ENCODE measurements at regions not wholly inside any gene's neighbourhood (a gene's known extent, or its start where the extent isn't known, plus 50 kb on each side); places are given as distances from the start of the nearest gene placed in this dataset.

GRCh38 chr4:127352220-127353113, 280.3 kb upstream of the INTU start:
- Histone ChIP-seq H3K27ac (ENCODE audit: low read length) (no peak overlapping the region), H3K9me3 (ENCODE audit: insufficient read depth, low read length) (no peaks in the 10 kb centered on the region), H4K20me1 (ENCODE audit: insufficient read depth, low read length) (no peaks in the 10 kb centered on the region), H2AFZ (ENCODE audit: low read depth, low read length) (no peak overlapping the region), H3K4me1 (ENCODE audit: low read length) (no peaks in the 10 kb centered on the region), H3K36me3 (replicated peaks; ENCODE audit: low read depth, low read length) (no peaks in the 10 kb centered on the region), H3K79me2 (ENCODE audit: low read length) (no peaks in the 10 kb centered on the region), H3K4me2 (ENCODE audit: low read length) (no peak overlapping the region), H3K9ac (ENCODE audit: low read length) (no peak overlapping the region), H3K27me3 (ENCODE audit: low read depth, low read length) (no peaks in the 10 kb centered on the region), H3K4me3 (ENCODE audit: low read length) (no peak overlapping the region)
- no peak for TF ChIP-seq EZH2phosphoT487 (IDR thresholded peaks at IDR 0.05; ENCODE audit: low read depth)

- Histone ChIP-seq H3K9me3 (ENCODE audit: insufficient read depth, low read length) (no peaks in the 10 kb centered on the region), H3K4me1 (ENCODE audit: low read length) (no peaks in the 10 kb centered on the region), H3K4me3 (ENCODE audit: low read length) (no peak overlapping the region), H3K79me2 (ENCODE audit: low read length) (no peaks in the 10 kb centered on the region), H3K27ac (ENCODE audit: low read length) (no peak overlapping the region), H3K9ac (ENCODE audit: low read length) (no peak overlapping the region), H3K4me2 (ENCODE audit: low read length) (no peak overlapping the region), H2AFZ (ENCODE audit: low read depth, low read length) (no peak overlapping the region), H3K36me3 (replicated peaks; ENCODE audit: low read depth, low read length) (no peaks in the 10 kb centered on the region), H3K27me3 (ENCODE audit: low read depth, low read length) (no peaks in the 10 kb centered on the region), H4K20me1 (ENCODE audit: insufficient read depth, low read length) (no peaks in the 10 kb centered on the region)
- TF ChIP-seq CTCF (IDR thresholded peaks at IDR 0.05; ENCODE audit: low read depth, low read length) (no peak), EZH2phosphoT487 (IDR thresholded peaks at IDR 0.05; ENCODE audit: low read depth) (no peak)
Measured at GRCh38 chr4:127355743-127356142, 277.0 kb upstream of the INTU start.

GRCh38 chr4:127357765-127358164, 275.0 kb upstream of the INTU start:
- no peaks in the 10 kb centered on the region for H3K36me3 ChIP-seq (replicated peaks; ENCODE audit: low read depth, low read length)
- no peaks in the 10 kb centered on the region for H3K79me2 ChIP-seq (ENCODE audit: low read length)
- H4K20me1 ChIP-seq (ENCODE audit: insufficient read depth, low read length): no peaks in the 10 kb centered on the region
- no peaks in the 10 kb centered on the region for H3K4me1 ChIP-seq (ENCODE audit: low read length)
- H2AFZ ChIP-seq (ENCODE audit: low read depth, low read length): no peak overlapping the region
- H3K27ac ChIP-seq (ENCODE audit: low read length): no peak overlapping the region
- no peak overlapping the region for H3K4me3 ChIP-seq (ENCODE audit: low read length)
- H3K9ac ChIP-seq (ENCODE audit: low read length): no peak overlapping the region
- H3K4me2 ChIP-seq (ENCODE audit: low read length): no peak overlapping the region
- no peaks in the 10 kb centered on the region for H3K27me3 ChIP-seq (ENCODE audit: low read depth, low read length)
- H3K9me3 ChIP-seq (ENCODE audit: insufficient read depth, low read length): no peaks in the 10 kb centered on the region
- no peak for TF ChIP-seq CTCF (IDR thresholded peaks at IDR 0.05; ENCODE audit: low read depth, low read length)
- no peak for TF ChIP-seq EZH2phosphoT487 (IDR thresholded peaks at IDR 0.05; ENCODE audit: low read depth)

- H3K4me3 ChIP-seq (ENCODE audit: low read length): no peak overlapping the region
Measured at GRCh38 chr4:127362686-127363085, 270.1 kb upstream of the INTU start.

More at GRCh38 chr4:127362686-127363085, 270.1 kb upstream of the INTU start:
- Histone ChIP-seq H2AFZ (ENCODE audit: low read depth, low read length) (no peak overlapping the region), H3K4me2 (ENCODE audit: low read length) (no peak overlapping the region), H3K4me1 (ENCODE audit: low read length) (no peaks in the 10 kb centered on the region), H3K27me3 (ENCODE audit: low read depth, low read length) (no peaks in the 10 kb centered on the region), H4K20me1 (ENCODE audit: insufficient read depth, low read length) (no peaks in the 10 kb centered on the region), H3K27ac (ENCODE audit: low read length) (no peak overlapping the region), H3K9ac (ENCODE audit: low read length) (no peak overlapping the region), H3K36me3 (replicated peaks; ENCODE audit: low read depth, low read length) (no peaks in the 10 kb centered on the region), H3K9me3 (ENCODE audit: insufficient read depth, low read length) (no peaks in the 10 kb centered on the region), H3K79me2 (ENCODE audit: low read length) (no peaks in the 10 kb centered on the region)
- no peak for TF ChIP-seq EZH2phosphoT487 (IDR thresholded peaks at IDR 0.05; ENCODE audit: low read depth)
- TF ChIP-seq CTCF (IDR thresholded peaks at IDR 0.05; ENCODE audit: low read depth, low read length): no peak
